ENCODE measurements at regions not wholly inside any gene's neighbourhood (a gene's known extent, or its start where the extent isn't known, plus 50 kb on each side); places are given as distances from the start of the nearest gene placed in this dataset.

- Histone ChIP-seq H3K4me3 (no peak overlapping the region), H3K4me1 (no peaks in the 10 kb centered on the region), H3K27me3 (no peaks in the 10 kb centered on the region), H3K27ac (no peak overlapping the region), H3K9me3 (no peaks in the 10 kb centered on the region), H3K36me3 (no peaks in the 10 kb centered on the region)
- no peak for DNase-seq (ENCODE audit: extremely low spot score in 2 of 2)
- intact Hi-C loops (cut with DNase I), result no loop called here
- no peak for TF ChIP-seq CTCF (IDR thresholded peaks at IDR 0.05)
- TF ChIP-seq POLR2A (IDR thresholded peaks at IDR 0.05), result no peak
- TF ChIP-seq POLR2AphosphoS5 (IDR thresholded peaks at IDR 0.05; ENCODE audit: insufficient read depth in 1 of 2, low read depth in 1 of 2), result no peak
These were observed 79.2 kb downstream of the ASB1 start for GRCh38 chr2:238505892-238506280.

GRCh38 chr2:238506371-238507068 is 79.8 kb downstream of the ASB1 start:
- Histone ChIP-seq H3K4me3 (no peak overlapping the region), H3K27me3 (no peaks in the 10 kb centered on the region), H3K4me1 (no peaks in the 10 kb centered on the region), H3K27ac (no peak overlapping the region), H3K36me3 (no peaks in the 10 kb centered on the region), H3K9me3 (no peaks in the 10 kb centered on the region)
- DNase-seq (ENCODE audit: extremely low spot score in 2 of 2), result no peak
- TF ChIP-seq CTCF (IDR thresholded peaks at IDR 0.05) (no peak), POLR2AphosphoS5 (IDR thresholded peaks at IDR 0.05; ENCODE audit: insufficient read depth in 1 of 2, low read depth in 1 of 2) (no peak), POLR2A (IDR thresholded peaks at IDR 0.05) (no peak)
- intact Hi-C loops (cut with DNase I), result no loop called here

GRCh38 chr2:238507836-238508235 is 81.1 kb downstream of the ASB1 start:
- intact Hi-C loops (cut with DNase I), result no loop called here
- no peak overlapping the region for H3K4me3 ChIP-seq
- no peaks in the 10 kb centered on the region for H3K9me3 ChIP-seq
- no peak for DNase-seq (ENCODE audit: extremely low spot score in 2 of 2)
- no peak for TF ChIP-seq POLR2A (IDR thresholded peaks at IDR 0.05)
- no peak for TF ChIP-seq POLR2AphosphoS5 (IDR thresholded peaks at IDR 0.05; ENCODE audit: insufficient read depth in 1 of 2, low read depth in 1 of 2)
- no peak for TF ChIP-seq CTCF (IDR thresholded peaks at IDR 0.05)
- no peaks in the 10 kb centered on the region for H3K4me1 ChIP-seq
- H3K36me3 ChIP-seq, result no peaks in the 10 kb centered on the region
- H3K27me3 ChIP-seq, result no peaks in the 10 kb centered on the region
- no peak overlapping the region for H3K27ac ChIP-seq

GRCh38 chr2:238509151-238509835 is 82.6 kb downstream of the ASB1 start:
- Histone ChIP-seq H3K4me1 (no peaks in the 10 kb centered on the region), H3K27ac (no peak overlapping the region), H3K4me3 (no peak overlapping the region), H3K27me3 (no peaks in the 10 kb centered on the region), H3K9me3 (no peaks in the 10 kb centered on the region), H3K36me3 (no peaks in the 10 kb centered on the region)
- DNase-seq (ENCODE audit: extremely low spot score in 2 of 2), result no peak
- TF ChIP-seq CTCF (IDR thresholded peaks at IDR 0.05), result no peak
- TF ChIP-seq POLR2A (IDR thresholded peaks at IDR 0.05), result no peak
- TF ChIP-seq POLR2AphosphoS5 (IDR thresholded peaks at IDR 0.05; ENCODE audit: insufficient read depth in 1 of 2, low read depth in 1 of 2), result no peak
- intact Hi-C loops (cut with DNase I), result no loop called here

- intact Hi-C loops (cut with DNase I), result no loop called here
- Histone ChIP-seq H3K27me3 (no peaks in the 10 kb centered on the region), H3K9me3 (no peaks in the 10 kb centered on the region), H3K4me1 (no peaks in the 10 kb centered on the region), H3K4me3 (no peak overlapping the region), H3K36me3 (no peaks in the 10 kb centered on the region), H3K27ac (no peak overlapping the region)
- TF ChIP-seq CTCF (IDR thresholded peaks at IDR 0.05) (no peak), POLR2A (IDR thresholded peaks at IDR 0.05) (no peak), POLR2AphosphoS5 (IDR thresholded peaks at IDR 0.05; ENCODE audit: insufficient read depth in 1 of 2, low read depth in 1 of 2) (no peak)
- no peak for DNase-seq (ENCODE audit: extremely low spot score in 2 of 2)
These were observed 83.2 kb downstream of the ASB1 start for GRCh38 chr2:238509903-238510302.

Data from vagina (tissue), 2 donors.